ENCODE measurements at regions not wholly inside any gene's neighbourhood (a gene's known extent, or its start where the extent isn't known, plus 50 kb on each side); places are given as distances from the start of the nearest gene placed in this dataset.
"Not testable (repeated sequence)": the region's sequence is repeated elsewhere in the genome, so short reads cannot be mapped to it uniquely, and the experiment has no call there.

- H3K27ac ChIP-seq = no peak overlapping the region
- no peak overlapping the region for H3K4me3 ChIP-seq (ENCODE audit: low read depth, low read length)
- no peak for TF ChIP-seq CTCF (IDR thresholded peaks at IDR 0.05; ENCODE audit: low read depth, low read length, missing control alignments)
- no peak for DNase-seq
- in situ Hi-C loops (cut with HindIII; ENCODE audit: low pct_ligation_motif_present, low sequenced_read_pairs) = no loop called here
- no peaks in the 10 kb centered on the region for H3K36me3 ChIP-seq (replicated peaks)
- H3K27me3 ChIP-seq (replicated peaks) = no peaks in the 10 kb centered on the region
Observed at GRCh38 chr3:152147748-152148147, 121.0 kb upstream of the MBNL1 start.

GRCh38 chr3:152148579-152148978 is 120.2 kb upstream of the MBNL1 start:
- no peak overlapping the region for H3K4me3 ChIP-seq (ENCODE audit: low read depth, low read length)
- no peaks in the 10 kb centered on the region for H3K36me3 ChIP-seq (replicated peaks)
- no peak for TF ChIP-seq CTCF (IDR thresholded peaks at IDR 0.05; ENCODE audit: low read depth, low read length, missing control alignments)
- no peak overlapping the region for H3K27ac ChIP-seq
- in situ Hi-C loops (cut with HindIII; ENCODE audit: low pct_ligation_motif_present, low sequenced_read_pairs) = no loop called here
- DNase-seq = no peak
- H3K27me3 ChIP-seq (replicated peaks) = no peaks in the 10 kb centered on the region

GRCh38 chr3:152149832-152150231 is 118.9 kb upstream of the MBNL1 start:
- no peaks in the 10 kb centered on the region for H3K27me3 ChIP-seq (replicated peaks)
- in situ Hi-C loops (cut with HindIII; ENCODE audit: low pct_ligation_motif_present, low sequenced_read_pairs) = no loop called here
- no peak for DNase-seq
- H3K27ac ChIP-seq = no peak overlapping the region
- no peak overlapping the region for H3K4me3 ChIP-seq (ENCODE audit: low read depth, low read length)
- no peaks in the 10 kb centered on the region for H3K36me3 ChIP-seq (replicated peaks)
- TF ChIP-seq CTCF (IDR thresholded peaks at IDR 0.05; ENCODE audit: low read depth, low read length, missing control alignments) = no peak

- Histone ChIP-seq H3K4me3 (ENCODE audit: low read depth, low read length) (no peak overlapping the region), H3K27me3 (replicated peaks) (no peaks in the 10 kb centered on the region), H3K27ac (no peak overlapping the region), H3K36me3 (replicated peaks) (no peaks in the 10 kb centered on the region)
- in situ Hi-C loops (cut with HindIII; ENCODE audit: low pct_ligation_motif_present, low sequenced_read_pairs) = no loop called here
- TF ChIP-seq CTCF (IDR thresholded peaks at IDR 0.05; ENCODE audit: low read depth, low read length, missing control alignments) = no peak
- no peak for DNase-seq
Observed at GRCh38 chr3:152151216-152151876, 117.4 kb upstream of the MBNL1 start.

- H3K4me3 ChIP-seq (ENCODE audit: low read depth, low read length); H3K36me3 ChIP-seq (replicated peaks); DNase-seq; H3K27me3 ChIP-seq (replicated peaks); in situ Hi-C loops (cut with HindIII; ENCODE audit: low pct_ligation_motif_present, low sequenced_read_pairs); H3K27ac ChIP-seq: not testable (repeated sequence)
Observed at GRCh38 chr3:152151877-152152765, 116.6 kb upstream of the MBNL1 start.

- H3K36me3 ChIP-seq (replicated peaks); H3K27ac ChIP-seq; DNase-seq; H3K27me3 ChIP-seq (replicated peaks); in situ Hi-C loops (cut with HindIII; ENCODE audit: low pct_ligation_motif_present, low sequenced_read_pairs); H3K4me3 ChIP-seq (ENCODE audit: low read depth, low read length): not testable (repeated sequence)
Observed at GRCh38 chr3:152153115-152153514, 115.6 kb upstream of the MBNL1 start.
